GM12878 (cell line): ENCODE measurements at regions not wholly inside any gene's neighbourhood (a gene's known extent, or its start where the extent isn't known, plus 50 kb on each side); places are given as distances from the start of the nearest gene placed in this dataset.

Source experiments
- ATAC-seq: fragments of 200-7000 bp; cut with Tn5 transposase; 3 replicates; pipeline ENCODE4 v1.9.1; 2020; ENCODE audit warnings: mild to moderate bottlenecking, moderate library complexity
- BruUV-seq: library from RNA; stranded (reverse); fragments of 400-500 nt; replicated peaks from 2 replicates; lab custom pipeline; 2021; lab: Mats Ljungman, UMichigan
- CTCF ChIA-PET: fragments of 300-600 bp; sonication (Branson Sonifier 250); formaldehyde crosslinking; extraction: SDS; loops from one replicate; lab custom pipeline; 2021; ENCODE audit warnings: inconsistent platforms; lab: Yijun Ruan, JAX
- POLR2A ChIA-PET: fragments of 350-600 bp; formaldehyde crosslinking; extraction: SDS; loops from one replicate; lab custom pipeline; 2021; ENCODE audit warnings: inconsistent platforms; lab: Charles Lee
- RAD21 ChIA-PET: fragments of 300-600 bp; sonication (Branson Sonifier 250); formaldehyde crosslinking; loops from one replicate; lab custom pipeline; 2023; ENCODE audit warnings: antibody characterized with exemption; ENCODE audit not compliant: unreplicated experiment; lab: Charles Lee
- SMC1A ChIA-PET: fragments of 300-600 bp; sonication (Branson Sonifier 250); formaldehyde crosslinking; loops from one replicate; lab custom pipeline; 2023; ENCODE audit not compliant: unreplicated experiment, uncharacterized antibody; lab: Charles Lee
- DNase-seq: peaks from one replicate; pipeline ENCODE4 v3.0.0-alpha.2; 2011; ENCODE audit warnings: low read depth, low spot score
- FAIRE-seq: peaks from 3 replicates; lab custom pipeline; 2011; peaks lifted over from hg19 to GRCh38; lab: Jason Lieb, UNC
- H2AFZ ChIP-seq: 2 replicates; pipeline ENCODE4 v1.6.0; 2011; ENCODE audit warnings: low read depth, low read length, control low read depth; ENCODE audit not compliant: control insufficient read depth
- H3K27ac ChIP-seq: 2 replicates; pipeline ENCODE4 v1.5.1; 2011; ENCODE audit warnings: control low read depth; ENCODE audit not compliant: control insufficient read depth, insufficient read depth
- H3K27me3 ChIP-seq, 2 experiments: replicated peaks in 1 of 2; 2 replicates each; pipeline versions ENCODE4 v1.6.0 to v1.6.1; 2011; ENCODE audit warnings: low read length in 1 of 2; ENCODE audit not compliant: control insufficient read depth in 2 of 2, insufficient read depth in 2 of 2
- H3K36me3 ChIP-seq, 2 experiments: 2 replicates each; pipeline ENCODE4 v1.5.1; 2011; ENCODE audit warnings: low read length in 1 of 2; ENCODE audit not compliant: control insufficient read depth in 2 of 2, insufficient read depth in 2 of 2
- H3K4me1 ChIP-seq: 2 replicates; pipeline ENCODE4 v1.6.1; 2011; ENCODE audit warnings: mild to moderate bottlenecking, low read length, moderate library complexity, mixed read lengths; ENCODE audit not compliant: control insufficient read depth, insufficient read depth
- H3K4me2 ChIP-seq: 2 replicates; pipeline ENCODE4 v1.6.0; 2011; ENCODE audit warnings: control low read depth; ENCODE audit not compliant: control insufficient read depth, insufficient read depth
- H3K4me3 ChIP-seq: fragments of 200-600 bp; sonication (generic); 2 replicates; pipeline ENCODE4 v1.5.1; 2016
- H3K79me2 ChIP-seq: 2 replicates; pipeline ENCODE4 v1.6.0; 2011; ENCODE audit warnings: low read length; ENCODE audit not compliant: control insufficient read depth, insufficient read depth
- H3K9ac ChIP-seq: 2 replicates; pipeline ENCODE4 v1.8.0; 2011; ENCODE audit warnings: low read length, control low read depth, mixed read lengths; ENCODE audit not compliant: control insufficient read depth, insufficient read depth
- H3K9me3 ChIP-seq: replicated peaks from 3 replicates; pipeline ENCODE4 v1.5.1; 2011; ENCODE audit warnings: mild to moderate bottlenecking, low read length; ENCODE audit not compliant: control insufficient read depth, insufficient read depth
- H4K20me1 ChIP-seq: 2 replicates; pipeline ENCODE4 v1.6.0; 2011; ENCODE audit not compliant: control insufficient read depth, insufficient read depth
- EGR1 ChIP-seq, 2 experiments: IDR thresholded peaks; 1 replicate in 1 of 2; 2 replicates in 1 of 2; pipeline ENCODE4 v1.6.1; 2011 to 2012; ENCODE audit warnings: low read depth in 2 of 2, low read length in 2 of 2, borderline replicate concordance in 1 of 2, mild to moderate bottlenecking in 1 of 2, moderate library complexity in 1 of 2
- ETV6 ChIP-seq, 2 experiments: fragments of 450-650 bp in 1 of 2; IDR thresholded peaks in 1 of 2; conservative IDR thresholded peaks in 1 of 2; 2 replicates each; pipeline ENCODE4 v1.6.1; 2014; ENCODE audit warnings: antibody characterized with exemption in 1 of 2, borderline replicate concordance in 1 of 2, low read depth in 1 of 2, mild to moderate bottlenecking in 1 of 2, moderate library complexity in 1 of 2
- HDGF ChIP-seq: fragments of 450-650 bp; IDR thresholded peaks from 2 replicates; pipeline ENCODE4 v1.6.1; 2016; ENCODE audit warnings: antibody characterized with exemption
- SPI1 ChIP-seq: IDR thresholded peaks from 2 replicates; pipeline ENCODE4 v1.6.1; 2011; ENCODE audit warnings: low read depth, mild to moderate bottlenecking, low read length, moderate library complexity, borderline replicate concordance; ENCODE audit not compliant: insufficient read depth
- WGBS: methylation state at CpG from one replicate; pipeline ENCODE4 v1.1.6; 2016; ENCODE audit warnings: low lambda C conversion rate; ENCODE audit not compliant: insufficient replicate concordance, insufficient coverage; ENCODE audit errors: missing lambda C conversion rate; 5-methylcytosine and 5-hydroxymethylcytosine counted together
- in situ Hi-C: fragments of 300-500 bp; cut with MboI; formaldehyde crosslinking; loops from 9 replicates; pipeline ENCODE4 v1.14.3; 2018; ENCODE audit warnings: mixed read lengths
- intact Hi-C: fragments of 100-400 bp; cut with micrococcal nuclease; formaldehyde crosslinking; loops from one replicate; pipeline ENCODE4 v1.14.2; 2022; ENCODE audit not compliant: unreplicated experiment
- TF ChIP-seq, protein P1 (sequence below): fragments of 450-650 bp; IDR thresholded peaks from 2 replicates; pipeline ENCODE4 v1.6.1; 2016; ENCODE audit warnings: mild to moderate bottlenecking, moderate library complexity, borderline replicate concordance

- no TSS peak for BruUV-seq
- no peak overlapping the region for H3K4me3 ChIP-seq
- no peaks in the 10 kb centered on the region for H3K27me3 ChIP-seq
- DNase-seq (no peak), FAIRE-seq (peak; percentile 56), ATAC-seq (peak; percentile 88)
- intact Hi-C loops (no loop called here), in situ Hi-C loops (no loop called here)
- ChIA-PET RAD21 (no interaction called here), POLR2A (no interaction called here), CTCF (no interaction called here), SMC1A (no interaction called here)
- H3K27ac ChIP-seq: no peak overlapping the region
- WGBS: 29% methylated on average over 2 of the region's 2 CpGs
- H2AFZ ChIP-seq: no peak overlapping the region
- no peak overlapping the region for H3K9ac ChIP-seq
- no peaks in the 10 kb centered on the region for H3K9me3 ChIP-seq
- H3K36me3 ChIP-seq: no peaks in the 10 kb centered on the region
- no peaks in the 10 kb centered on the region for H4K20me1 ChIP-seq
- no peak overlapping the region for H3K4me2 ChIP-seq
- no peaks in the 10 kb centered on the region for H3K79me2 ChIP-seq
- TF ChIP-seq EGR1 (IDR thresholded peaks at IDR 0.05; ENCODE audit: borderline replicate concordance in 1 of 2, low read depth in 2 of 2, low read length in 2 of 2): no peak
- no peak for TF ChIP-seq HDGF
- no peak for TF ChIP-seq ETV6 (conservative IDR thresholded peaks at IDR 0.05 in 1 of 2, IDR thresholded peaks at IDR 0.05 in 1 of 2; ENCODE audit: borderline replicate concordance in 1 of 2, low read depth in 1 of 2)
- TF ChIP-seq, protein P1, sequence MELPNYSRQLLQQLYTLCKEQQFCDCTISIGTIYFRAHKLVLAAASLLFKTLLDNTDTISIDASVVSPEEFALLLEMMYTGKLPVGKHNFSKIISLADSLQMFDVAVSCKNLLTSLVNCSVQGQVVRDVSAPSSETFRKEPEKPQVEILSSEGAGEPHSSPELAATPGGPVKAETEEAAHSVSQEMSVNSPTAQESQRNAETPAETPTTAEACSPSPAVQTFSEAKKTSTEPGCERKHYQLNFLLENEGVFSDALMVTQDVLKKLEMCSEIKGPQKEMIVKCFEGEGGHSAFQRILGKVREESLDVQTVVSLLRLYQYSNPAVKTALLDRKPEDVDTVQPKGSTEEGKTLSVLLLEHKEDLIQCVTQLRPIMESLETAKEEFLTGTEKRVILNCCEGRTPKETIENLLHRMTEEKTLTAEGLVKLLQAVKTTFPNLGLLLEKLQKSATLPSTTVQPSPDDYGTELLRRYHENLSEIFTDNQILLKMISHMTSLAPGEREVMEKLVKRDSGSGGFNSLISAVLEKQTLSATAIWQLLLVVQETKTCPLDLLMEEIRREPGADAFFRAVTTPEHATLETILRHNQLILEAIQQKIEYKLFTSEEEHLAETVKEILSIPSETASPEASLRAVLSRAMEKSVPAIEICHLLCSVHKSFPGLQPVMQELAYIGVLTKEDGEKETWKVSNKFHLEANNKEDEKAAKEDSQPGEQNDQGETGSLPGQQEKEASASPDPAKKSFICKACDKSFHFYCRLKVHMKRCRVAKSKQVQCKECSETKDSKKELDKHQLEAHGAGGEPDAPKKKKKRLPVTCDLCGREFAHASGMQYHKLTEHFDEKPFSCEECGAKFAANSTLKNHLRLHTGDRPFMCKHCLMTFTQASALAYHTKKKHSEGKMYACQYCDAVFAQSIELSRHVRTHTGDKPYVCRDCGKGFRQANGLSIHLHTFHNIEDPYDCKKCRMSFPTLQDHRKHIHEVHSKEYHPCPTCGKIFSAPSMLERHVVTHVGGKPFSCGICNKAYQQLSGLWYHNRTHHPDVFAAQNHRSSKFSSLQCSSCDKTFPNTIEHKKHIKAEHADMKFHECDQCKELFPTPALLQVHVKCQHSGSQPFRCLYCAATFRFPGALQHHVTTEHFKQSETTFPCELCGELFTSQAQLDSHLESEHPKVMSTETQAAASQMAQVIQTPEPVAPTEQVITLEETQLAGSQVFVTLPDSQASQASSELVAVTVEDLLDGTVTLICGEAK: no peak
- peak; percentile 90 for TF ChIP-seq SPI1
- TF ChIP-seq, all 136 proteins: peak for 1
- H3K4me1 ChIP-seq: no peaks in the 10 kb centered on the region; the same call in 1 of the 2 replicates
Measured at GRCh38 chr6:21404577-21404976, 189.0 kb upstream of the SOX4 start.
